ENCODE measurements at regions not wholly inside any gene's neighbourhood (a gene's known extent, or its start where the extent isn't known, plus 50 kb on each side); places are given as distances from the start of the nearest gene placed in this dataset.

- TF ChIP-seq, protein P1, sequence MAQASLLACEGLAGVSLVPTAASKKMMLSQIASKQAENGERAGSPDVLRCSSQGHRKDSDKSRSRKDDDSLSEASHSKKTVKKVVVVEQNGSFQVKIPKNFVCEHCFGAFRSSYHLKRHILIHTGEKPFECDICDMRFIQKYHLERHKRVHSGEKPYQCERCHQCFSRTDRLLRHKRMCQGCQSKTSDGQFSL (CRISPR knock-in tag; IDR thresholded peaks at IDR 0.05) = no peak
- TF ChIP-seq PHF8 (CRISPR knock-in tag; IDR thresholded peaks at IDR 0.05) = no peak
- no peak for TF ChIP-seq ZFP36 (IDR thresholded peaks at IDR 0.05; ENCODE audit: borderline replicate concordance, low read depth, low read length, partially characterized antibody)
These were observed 112.2 kb upstream of the HAND1 start for GRCh38 chr5:154590093-154590724.
